ENCODE measurements at regions not wholly inside any gene's neighbourhood (a gene's known extent, or its start where the extent isn't known, plus 50 kb on each side); places are given as distances from the start of the nearest gene placed in this dataset.

- TF ChIP-seq EZH2 (IDR thresholded peaks at IDR 0.05; ENCODE audit: borderline replicate concordance, low read length) (no peak), CTCF (IDR thresholded peaks at IDR 0.05; ENCODE audit: low read length) (no peak)
Observed at GRCh38 chrX:51395810-51396728, 63.4 kb downstream of the NUDT10 start.

All from OCI-LY1 (cell line).